IPS DF 4.7 (cell line): ENCODE measurements at regions not wholly inside any gene's neighbourhood (a gene's known extent, or its start where the extent isn't known, plus 50 kb on each side); places are given as distances from the start of the nearest gene placed in this dataset.

Experiments
- DNase-seq: peaks from one replicate; pipeline ENCODE4 v3.0.0-alpha.2; 2013; ENCODE audit warnings: low spot score; ENCODE audit errors: extremely low read depth

GRCh38 chr13:33624253-33624652 lies 193.7 kb upstream of the RFC3 start:
- no peak for DNase-seq

- DNase-seq, result no peak
Observed at GRCh38 chr13:33624740-33625139, 193.2 kb upstream of the RFC3 start.

DNA sequence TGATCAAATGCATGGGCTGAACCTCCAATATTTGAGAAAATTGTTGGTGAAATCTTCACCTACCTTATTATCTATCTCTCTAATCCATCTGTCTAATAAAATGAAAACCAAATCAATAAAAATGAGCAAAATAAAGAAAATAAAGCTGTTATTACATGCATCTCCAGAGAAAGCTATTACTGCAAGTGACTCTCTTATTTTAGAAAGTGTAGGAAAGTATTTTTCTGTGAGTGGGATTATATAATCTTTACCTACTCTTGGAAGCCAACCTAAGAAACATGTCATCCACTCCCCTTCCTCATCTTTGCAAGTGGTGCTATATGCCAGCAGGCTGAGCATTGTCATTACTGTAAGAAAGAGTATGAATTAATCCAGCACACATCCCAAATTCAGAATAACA lies 191.5 kb upstream of the RFC3 start:
- DNase-seq, result no peak

GRCh38 chr13:33628662-33629061 lies 189.3 kb upstream of the RFC3 start:
- no peak for DNase-seq

GRCh38 chr13:33629605-33630360 lies 188.2 kb upstream of the RFC3 start:
- DNase-seq, result no peak

- DNase-seq, result no peak
Observed at GRCh38 chr13:33633701-33634545, 184.0 kb upstream of the RFC3 start.

DNA sequence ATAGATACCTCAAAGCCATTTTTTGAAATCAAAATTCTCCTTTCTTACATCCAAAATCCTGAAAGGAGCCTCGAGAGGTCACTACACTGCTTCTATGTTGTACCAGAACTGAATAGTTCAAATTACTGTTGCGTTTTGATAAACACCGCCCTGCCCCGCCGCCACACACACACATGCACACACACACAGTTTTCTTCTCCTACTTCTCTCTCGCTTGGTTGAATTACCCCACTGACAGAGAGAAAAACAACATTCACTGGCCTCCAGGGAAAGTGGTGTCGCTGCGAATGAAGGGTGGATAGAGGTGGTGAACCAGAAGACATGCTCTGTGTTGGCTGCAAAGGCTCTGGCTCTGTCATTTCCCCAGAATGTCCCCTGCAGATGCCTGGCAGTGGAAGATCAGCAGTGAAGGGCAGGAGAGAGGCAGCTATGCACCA lies 183.4 kb upstream of the RFC3 start:
- no peak for DNase-seq

- DNase-seq, result no peak
Observed at GRCh38 chr13:33636243-33636642, 181.7 kb upstream of the RFC3 start.

GRCh38 chr13:33636955-33637670 lies 180.8 kb upstream of the RFC3 start:
- no peak for DNase-seq

DNA sequence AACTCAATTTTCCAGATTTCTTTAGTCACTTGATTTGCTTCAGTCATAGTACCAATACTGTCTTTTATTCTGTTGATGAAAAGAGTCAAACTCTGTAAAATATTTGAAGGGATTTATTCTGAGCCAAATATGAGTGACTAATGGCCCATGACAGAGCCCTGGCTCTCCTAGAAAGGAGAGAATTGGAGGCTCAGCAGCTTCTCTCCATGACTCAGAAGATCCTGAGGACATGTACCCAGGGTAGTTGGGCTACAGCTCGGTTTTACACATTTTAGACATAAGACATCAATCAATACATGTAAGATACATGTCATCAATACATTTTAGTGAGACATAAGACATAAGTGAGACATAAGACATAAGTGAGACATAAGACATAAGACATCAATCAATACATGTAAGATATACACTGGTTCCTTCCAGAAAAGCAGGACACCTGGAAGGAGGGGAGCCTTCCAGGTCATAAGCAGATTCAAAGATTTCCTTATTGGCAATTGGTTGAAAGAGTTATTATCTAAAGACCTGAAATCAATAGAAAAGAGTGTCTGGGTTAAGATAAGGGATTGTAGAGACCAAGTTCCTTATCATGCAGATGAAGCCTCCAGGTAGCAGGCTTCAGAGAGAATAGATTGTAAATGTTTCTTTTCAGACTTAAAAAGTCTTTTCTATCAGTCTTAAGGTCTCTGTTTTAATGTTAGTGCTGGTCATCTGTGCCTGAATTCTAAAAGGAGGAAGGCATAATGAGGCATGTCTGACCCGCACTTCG lies 179.8 kb upstream of the RFC3 start:
- DNase-seq, result no peak

- DNase-seq, result no peak
Observed at GRCh38 chr13:33639158-33639557, 178.8 kb upstream of the RFC3 start.

- no peak for DNase-seq
Observed at GRCh38 chr13:33639626-33640080, 178.3 kb upstream of the RFC3 start.

GRCh38 chr13:33640832-33641231 lies 177.1 kb upstream of the RFC3 start:
- DNase-seq, result no peak

- no peak for DNase-seq
Observed at GRCh38 chr13:33642374-33643065, 175.4 kb upstream of the RFC3 start.

DNA sequence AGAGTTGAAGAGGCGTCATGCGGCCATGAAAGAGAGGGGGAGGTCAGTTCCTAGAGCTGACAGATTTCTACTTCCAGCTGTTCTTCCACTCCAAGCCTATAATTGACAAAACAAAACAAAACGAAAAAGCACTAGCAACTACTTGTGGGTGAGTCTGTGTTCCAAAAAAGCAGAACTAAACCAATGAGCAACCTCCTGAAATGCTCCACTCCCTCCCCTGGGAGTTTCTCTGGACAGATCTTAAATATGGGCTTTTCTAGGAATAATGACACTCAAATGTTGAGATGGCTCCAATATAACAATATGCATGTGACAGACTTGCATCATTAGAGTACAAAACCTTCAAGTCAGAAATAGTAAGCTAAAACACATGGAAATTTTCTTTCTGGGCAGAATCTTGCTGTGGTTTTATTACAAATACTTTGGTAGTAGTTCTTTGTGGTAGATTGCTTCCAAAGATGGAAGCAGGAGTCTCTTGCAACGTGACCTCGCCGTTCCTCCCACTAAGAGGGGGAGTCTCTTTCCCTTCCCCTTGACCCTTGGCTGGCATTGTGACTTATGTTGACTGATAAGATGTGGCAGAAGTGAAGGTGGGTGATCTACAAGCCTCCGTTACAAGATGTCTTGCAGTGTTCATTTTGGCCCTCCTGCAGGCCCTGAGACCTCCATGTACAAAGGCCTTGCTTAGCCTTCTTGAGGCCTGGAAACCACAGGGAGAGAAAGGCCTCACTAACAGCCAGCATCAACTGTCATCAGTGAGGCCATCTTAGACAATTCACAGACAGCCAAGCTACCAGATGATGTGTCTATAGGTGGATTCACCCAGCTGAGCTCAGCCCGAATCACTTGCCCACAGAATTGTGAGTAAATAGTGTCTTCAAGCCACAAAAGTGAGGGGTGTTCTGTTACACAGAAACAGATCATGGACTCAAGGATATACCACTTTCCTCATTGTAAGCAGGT lies 173.1 kb upstream of the RFC3 start:
- DNase-seq, result no peak

DNA sequence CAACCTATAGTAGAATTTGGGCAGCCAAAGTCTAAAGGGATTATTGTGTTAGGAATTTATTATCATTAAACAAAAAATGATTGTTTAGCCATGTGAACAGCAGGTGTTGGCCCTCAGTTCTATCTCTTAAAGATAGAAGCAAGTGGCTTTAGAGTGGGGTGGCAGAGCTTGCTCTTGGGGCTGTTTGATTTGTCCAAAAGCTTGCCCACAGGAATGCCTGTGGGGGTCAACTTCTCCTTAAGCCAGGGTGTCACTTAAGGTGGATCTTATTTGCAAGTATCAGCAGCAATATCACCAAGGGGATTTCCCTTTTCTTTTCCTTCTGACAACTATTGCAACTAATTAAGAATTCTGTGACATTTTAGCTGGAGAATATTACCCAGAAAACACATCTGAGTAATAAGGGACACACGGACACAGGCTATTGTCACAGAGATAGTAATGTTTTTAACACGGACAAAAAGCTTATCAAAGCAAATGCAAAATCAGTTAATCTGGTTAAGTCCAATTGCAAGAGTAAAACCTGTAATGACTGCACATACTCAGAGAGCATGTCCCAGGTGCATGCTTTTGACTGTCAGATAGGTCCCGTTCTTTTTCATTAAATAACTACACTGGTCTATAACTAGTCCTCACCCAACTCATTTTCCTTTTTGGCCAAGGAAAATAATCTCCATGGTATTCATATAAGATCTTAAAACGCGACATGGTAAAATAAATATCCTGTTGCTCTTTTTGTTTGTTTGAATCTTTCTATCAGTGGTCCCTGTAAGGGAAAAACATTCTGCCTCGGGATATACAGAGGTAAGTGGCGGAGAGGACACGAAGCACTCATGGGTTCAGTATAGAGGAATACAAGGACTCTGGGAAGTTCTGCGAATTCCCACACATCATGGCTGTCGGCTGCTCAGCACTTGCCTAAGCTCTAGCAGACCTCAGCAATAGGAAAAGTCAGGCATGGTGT lies 172.1 kb upstream of the RFC3 start:
- DNase-seq, result no peak

GRCh38 chr13:33649212-33649878 lies 168.6 kb upstream of the RFC3 start:
- DNase-seq, result no peak

- DNase-seq, result no peak
Observed at GRCh38 chr13:33651766-33652165, 166.2 kb upstream of the RFC3 start.
